ENCODE measurements at regions not wholly inside any gene's neighbourhood (a gene's known extent, or its start where the extent isn't known, plus 50 kb on each side); places are given as distances from the start of the nearest gene placed in this dataset.

- DNase-seq (ENCODE audit: low read depth), result no peak
- TF ChIP-seq, protein P1, sequence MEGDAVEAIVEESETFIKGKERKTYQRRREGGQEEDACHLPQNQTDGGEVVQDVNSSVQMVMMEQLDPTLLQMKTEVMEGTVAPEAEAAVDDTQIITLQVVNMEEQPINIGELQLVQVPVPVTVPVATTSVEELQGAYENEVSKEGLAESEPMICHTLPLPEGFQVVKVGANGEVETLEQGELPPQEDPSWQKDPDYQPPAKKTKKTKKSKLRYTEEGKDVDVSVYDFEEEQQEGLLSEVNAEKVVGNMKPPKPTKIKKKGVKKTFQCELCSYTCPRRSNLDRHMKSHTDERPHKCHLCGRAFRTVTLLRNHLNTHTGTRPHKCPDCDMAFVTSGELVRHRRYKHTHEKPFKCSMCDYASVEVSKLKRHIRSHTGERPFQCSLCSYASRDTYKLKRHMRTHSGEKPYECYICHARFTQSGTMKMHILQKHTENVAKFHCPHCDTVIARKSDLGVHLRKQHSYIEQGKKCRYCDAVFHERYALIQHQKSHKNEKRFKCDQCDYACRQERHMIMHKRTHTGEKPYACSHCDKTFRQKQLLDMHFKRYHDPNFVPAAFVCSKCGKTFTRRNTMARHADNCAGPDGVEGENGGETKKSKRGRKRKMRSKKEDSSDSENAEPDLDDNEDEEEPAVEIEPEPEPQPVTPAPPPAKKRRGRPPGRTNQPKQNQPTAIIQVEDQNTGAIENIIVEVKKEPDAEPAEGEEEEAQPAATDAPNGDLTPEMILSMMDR (IDR thresholded peaks at IDR 0.05; ENCODE audit: insufficient read depth, low read depth, low read length, missing control alignments), result peak; percentile 28
Observed at GRCh38 chr13:39811696-39812095, 156.2 kb downstream of the COG6 start.

DNA sequence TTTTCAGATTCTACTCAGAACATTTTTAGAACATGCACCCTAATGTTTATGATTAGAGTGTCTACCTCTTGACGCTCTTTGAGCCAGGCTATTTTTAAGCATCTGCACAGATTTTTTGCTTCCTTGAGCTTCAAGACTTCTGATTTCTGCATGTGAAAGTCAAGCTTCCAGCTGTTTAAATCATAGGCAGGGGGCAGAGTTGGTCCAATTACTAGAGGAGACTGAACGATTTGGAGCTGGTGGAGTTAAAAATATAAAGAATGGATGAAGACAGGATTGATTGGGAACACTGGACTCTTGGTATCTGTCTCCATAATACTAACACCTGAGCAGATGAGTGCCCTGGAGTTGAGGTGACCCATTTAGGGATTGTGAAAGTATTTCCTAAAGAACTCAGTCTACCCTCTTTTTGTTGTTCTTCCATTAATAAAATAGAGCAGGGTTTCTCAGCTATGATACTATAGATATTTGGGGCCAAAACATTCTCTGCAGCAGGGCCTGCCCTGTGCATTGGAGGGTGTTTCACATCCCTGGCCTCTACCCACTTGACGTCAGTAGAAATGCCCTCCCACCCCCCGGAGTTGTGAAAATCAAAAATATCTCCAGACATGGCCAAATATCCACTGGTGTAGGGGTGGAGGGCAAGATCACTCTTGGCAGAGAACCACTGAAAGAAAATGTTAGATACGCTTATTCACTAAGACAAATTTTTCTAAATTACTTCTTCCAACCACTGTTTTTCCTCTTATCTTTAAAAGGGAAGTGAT lies 160.1 kb downstream of the COG6 start:
- H3K4me3 ChIP-seq (ENCODE audit: low read depth, low read length), result no peak overlapping the region
- TF ChIP-seq, protein P1 (IDR thresholded peaks at IDR 0.05; ENCODE audit: insufficient read depth, low read depth, low read length, missing control alignments), result no peak
- DNase-seq (ENCODE audit: low read depth), result no peak

More at GRCh38 chr13:39811696-39812095, 156.2 kb downstream of the COG6 start:
- H3K4me3 ChIP-seq (ENCODE audit: low read depth, low read length), result no peak overlapping the region

DNA sequence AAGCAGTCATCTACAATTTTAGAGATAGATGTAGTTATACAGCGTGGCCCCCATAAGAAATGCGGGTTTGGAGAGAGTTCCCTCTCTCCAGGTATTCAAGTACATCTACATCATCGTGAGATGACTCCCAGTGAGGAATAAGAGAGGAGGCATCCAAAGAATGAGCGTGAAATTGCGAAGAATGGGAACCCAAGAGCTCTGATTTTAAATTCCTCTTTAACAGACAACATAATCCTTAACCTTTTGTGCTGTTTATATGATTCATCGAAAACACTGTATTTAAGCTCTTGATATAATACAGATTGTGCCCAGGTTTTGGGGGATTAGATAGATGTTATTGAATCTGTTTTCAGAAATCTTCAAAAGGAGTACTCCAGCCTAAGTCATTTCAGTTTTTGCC lies 161.5 kb downstream of the COG6 start:
- DNase-seq (ENCODE audit: low read depth), result no peak
- no peak overlapping the region for H3K4me3 ChIP-seq (ENCODE audit: low read depth, low read length)
- TF ChIP-seq, protein P1 (IDR thresholded peaks at IDR 0.05; ENCODE audit: insufficient read depth, low read depth, low read length, missing control alignments), result no peak

- TF ChIP-seq, protein P1 (IDR thresholded peaks at IDR 0.05; ENCODE audit: insufficient read depth, low read depth, low read length, missing control alignments), result no peak
- no peak overlapping the region for H3K4me3 ChIP-seq (ENCODE audit: low read depth, low read length)
- no peak for DNase-seq (ENCODE audit: low read depth)
Observed at GRCh38 chr13:39818953-39819352, 163.5 kb downstream of the COG6 start.

DNA sequence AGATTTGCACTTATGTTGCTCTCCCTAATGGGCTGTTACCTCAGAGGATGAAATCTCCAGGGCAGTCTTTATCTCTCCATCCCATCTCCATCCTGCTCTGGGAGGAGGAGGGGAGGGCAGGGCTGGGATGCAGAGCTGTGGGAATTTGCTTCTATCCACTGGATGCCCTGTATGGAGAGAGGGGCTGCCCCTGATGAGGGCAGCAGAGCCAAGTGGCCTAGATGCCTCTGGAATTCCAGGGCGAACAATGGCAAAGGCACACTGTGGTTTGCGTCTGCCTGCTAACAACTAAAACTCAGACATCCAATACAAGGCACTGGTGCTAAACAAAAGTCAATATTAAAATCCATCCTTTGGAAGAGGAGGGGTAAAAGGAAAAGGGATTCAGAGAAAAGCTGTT lies 165.1 kb downstream of the COG6 start:
- no peak overlapping the region for H3K4me3 ChIP-seq (ENCODE audit: low read depth, low read length)
- no peak for DNase-seq (ENCODE audit: low read depth)
- TF ChIP-seq, protein P1 (IDR thresholded peaks at IDR 0.05; ENCODE audit: insufficient read depth, low read depth, low read length, missing control alignments), result no peak

DNA sequence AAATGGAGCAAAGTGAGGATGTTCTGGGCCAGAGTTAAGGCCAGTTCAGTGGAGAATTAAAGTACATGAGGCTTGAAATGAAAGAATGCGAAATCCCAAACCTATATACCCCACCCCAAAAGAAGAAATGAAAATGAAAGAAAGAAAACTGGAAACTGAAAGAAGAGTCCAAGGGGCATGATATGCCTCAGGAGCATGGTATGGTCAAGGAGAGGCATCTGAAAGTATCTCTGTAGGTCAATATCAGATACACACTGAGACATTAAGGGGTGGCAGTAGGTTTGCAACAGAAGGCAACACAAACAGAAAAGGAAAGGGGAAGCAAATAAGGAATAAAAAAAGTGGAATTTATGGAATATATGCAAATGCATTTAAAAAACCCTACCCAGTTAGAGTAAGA lies 166.5 kb downstream of the COG6 start:
- TF ChIP-seq, protein P1 (IDR thresholded peaks at IDR 0.05; ENCODE audit: insufficient read depth, low read depth, low read length, missing control alignments), result no peak
- peak; percentile 20 for DNase-seq (ENCODE audit: low read depth)
- peak overlapping the region; percentile 35 for H3K4me3 ChIP-seq (ENCODE audit: low read depth, low read length)

DNA sequence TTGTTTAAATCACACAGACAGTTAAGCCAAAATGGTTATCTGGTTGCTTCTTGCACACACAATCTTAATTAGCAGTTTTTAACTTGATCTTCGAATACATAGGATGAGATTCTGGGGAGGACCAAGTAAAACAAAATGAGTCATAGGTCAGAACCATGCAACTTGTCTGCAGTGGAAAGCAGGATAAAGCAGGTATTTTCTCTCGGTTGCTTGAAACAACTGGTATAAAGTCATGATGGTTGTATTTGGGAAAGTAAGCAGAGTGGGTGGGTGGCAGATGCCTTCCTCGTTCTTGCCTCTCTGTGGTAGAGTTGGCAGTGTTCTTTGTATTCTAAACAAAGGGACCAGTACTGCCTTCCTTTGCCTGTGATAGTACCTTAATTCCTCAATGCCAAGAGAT lies 167.0 kb downstream of the COG6 start:
- peak overlapping the region; percentile 35; the same call in 1 of the 2 replicates for H3K4me3 ChIP-seq (ENCODE audit: low read depth, low read length)
- no peak for DNase-seq (ENCODE audit: low read depth)
- TF ChIP-seq, protein P1 (IDR thresholded peaks at IDR 0.05; ENCODE audit: insufficient read depth, low read depth, low read length, missing control alignments), result no peak
